ENCODE measurements at regions not wholly inside any gene's neighbourhood (a gene's known extent, or its start where the extent isn't known, plus 50 kb on each side); places are given as distances from the start of the nearest gene placed in this dataset.
"Not testable (repeated sequence)": the region's sequence is repeated elsewhere in the genome, so short reads cannot be mapped to it uniquely, and the experiment has no call there.

- H3K56ac ChIP-seq (ENCODE audit: extremely low read depth, insufficient read depth, low read length); ATAC-seq (ENCODE audit: low read depth); H3K9me3 ChIP-seq (ENCODE audit: control insufficient read depth, insufficient read depth, low read length); H4K5ac ChIP-seq (ENCODE audit: low read depth, low read length); H2BK20ac ChIP-seq (ENCODE audit: low read depth, low read length); H3K79me1 ChIP-seq (ENCODE audit: low read depth in 1 of 2, low read length in 2 of 2); H2BK120ac ChIP-seq (ENCODE audit: low read depth, low read length); H3K4ac ChIP-seq (ENCODE audit: low read depth, low read length); H3K9me1 ChIP-seq (ENCODE audit: insufficient read depth, low read length); H3K18ac ChIP-seq (ENCODE audit: low read depth, low read length); H3K36me3 ChIP-seq (ENCODE audit: control insufficient read depth, insufficient read depth, low read length); H3K27ac ChIP-seq (ENCODE audit: insufficient read depth, low read length); DNase-seq; H3K14ac ChIP-seq (replicated peaks; ENCODE audit: low read depth, low read length); H3K4me3 ChIP-seq (ENCODE audit: insufficient read depth, low read depth, low read length); H3K9ac ChIP-seq (ENCODE audit: low read depth, low read length); in situ Hi-C loops (cut with MboI; ENCODE audit: low sequenced_read_pairs); H2AK5ac ChIP-seq (ENCODE audit: low read depth, low read length); H3K23ac ChIP-seq (ENCODE audit: low read depth, low read length); H3K4me1 ChIP-seq (ENCODE audit: control insufficient read depth, insufficient read depth, low read length); H4K8ac ChIP-seq (ENCODE audit: low read depth in 2 of 2, low read length in 2 of 2); H4K20me1 ChIP-seq (ENCODE audit: insufficient read depth, low read length); CTCF ChIA-PET; POLR2A ChIA-PET (ENCODE audit: unreplicated experiment); H3K27me3 ChIP-seq (ENCODE audit: control insufficient read depth, insufficient read depth, low read length); BruUV-seq (replicated peaks); H2BK5ac ChIP-seq (ENCODE audit: low read depth, low read length, poor library complexity, severe bottlenecking); H2AK9ac ChIP-seq (replicated peaks; ENCODE audit: low read depth, low read length, poor library complexity); H2AFZ ChIP-seq (replicated peaks; ENCODE audit: low read length, poor library complexity); intact Hi-C loops (cut with micrococcal nuclease); H2BK15ac ChIP-seq (ENCODE audit: low read depth, low read length); H4K91ac ChIP-seq (ENCODE audit: insufficient read depth, low read depth, low read length); dilution Hi-C loops (cut with HindIII; ENCODE audit: low sequenced_read_pairs, unreplicated experiment); H3K4me2 ChIP-seq (ENCODE audit: low read depth, low read length): not testable (repeated sequence)
- WGBS, 2 experiments (ENCODE audit: extremely low coverage in 2 of 2, insufficient read length in 1 of 2) = 64% methylated on average over 2 of the region's 4 CpGs; no CpG with 5 or more reads in 1 of the 2 experiments
Observed at GRCh38 chr5:127202738-127203137, 87.9 kb upstream of the MEGF10 start.

Data from IMR-90 (cell line).